Transverse colon (tissue), 4 donors: ENCODE measurements at regions not wholly inside any gene's neighbourhood (a gene's known extent, or its start where the extent isn't known, plus 50 kb on each side); places are given as distances from the start of the nearest gene placed in this dataset.
A peak's percentile ranks its signal among the peaks of the same experiment; 100 is the strongest.
"Not testable (repeated sequence)": the region's sequence is repeated elsewhere in the genome, so short reads cannot be mapped to it uniquely, and the experiment has no call there.

Experiments
- DNase-seq: peaks from one replicate; pipeline ENCODE4 v3.0.0-alpha.2; 2019
- H3K27ac ChIP-seq, 4 donors: fragments of 200-600 bp; sonication (generic); 2 replicates each; pipeline ENCODE4 v1.5.1; 2016 to 2018; ENCODE audit warnings: inconsistent platforms in 4 of 4
- H3K27me3 ChIP-seq: fragments of 200-600 bp; sonication (generic); 2 replicates; pipeline ENCODE4 v1.5.1; 2017; ENCODE audit warnings: inconsistent platforms
- H3K36me3 ChIP-seq, 4 donors: fragments of 200-600 bp; sonication (generic); 2 replicates each; pipeline ENCODE4 v1.5.1; 2017 to 2019; ENCODE audit warnings: inconsistent platforms in 4 of 4
- H3K4me1 ChIP-seq, 4 donors: fragments of 200-600 bp; sonication (generic); 2 replicates each; pipeline ENCODE4 v1.5.1; 2017 to 2020; ENCODE audit warnings: inconsistent platforms in 4 of 4
- H3K4me3 ChIP-seq, 4 donors: fragments of 200-600 bp; sonication (generic); 1 replicate in 1 of 4; 2 replicates in 3 of 4; pipeline versions ENCODE4 v1.5.1 to v1.6.1; 2017 to 2019; ENCODE audit warnings: inconsistent platforms in 4 of 4
- H3K9me3 ChIP-seq, 2 donors: fragments of 200-600 bp; sonication (generic); 2 replicates each; pipeline ENCODE4 v1.5.1; 2017 to 2019; ENCODE audit warnings: inconsistent platforms in 2 of 2
- CTCF ChIP-seq, 5 experiments: fragments of 200-600 bp in 3 of 5; fragments of 450-650 bp in 2 of 5; sonication (generic) in 3 of 5; IDR thresholded peaks; 1 replicate in 2 of 5; 2 replicates in 3 of 5; pipeline ENCODE4 v1.5.1; 2016 to 2017; ENCODE audit warnings: antibody characterized with exemption in 5 of 5, inconsistent platforms in 3 of 5, mild to moderate bottlenecking in 2 of 5, moderate library complexity in 1 of 5
- EP300 ChIP-seq: sonication (generic); formaldehyde crosslinking; IDR thresholded peaks from one replicate; pipeline ENCODE4 v1.6.1; 2017; ENCODE audit warnings: antibody characterized with exemption, low read depth
- POLR2A ChIP-seq: fragments of 450-650 bp; IDR thresholded peaks from one replicate; pipeline ENCODE4 v1.6.1; 2016; ENCODE audit warnings: antibody characterized with exemption, mild to moderate bottlenecking, moderate library complexity
- POLR2AphosphoS5 ChIP-seq, 3 donors: sonication (generic); formaldehyde crosslinking; IDR thresholded peaks; one replicate each; pipeline ENCODE4 v1.6.1; 2016; ENCODE audit warnings: antibody characterized with exemption in 3 of 3
- WGBS, 2 donors: methylation state at CpG; one replicate each; pipeline ENCODE4 v1.1.5; 2018; ENCODE audit warnings: low coverage in 1 of 2; 5-methylcytosine and 5-hydroxymethylcytosine counted together
- in situ Hi-C, 4 donors: fragments of 200-750 bp; cut with MboI; loops; one replicate each; pipeline versions ENCODE4 v1.15.0 to v1.15.1; 2017; ENCODE audit warnings: low sequenced_read_pairs in 3 of 4, low pct_ligation_motif_present in 1 of 4, low pct_unique_long_range_greater_than_20kb in 1 of 4
- intact Hi-C: fragments of 100-400 bp; cut with DNase I; formaldehyde crosslinking; loops from one replicate; pipeline ENCODE4 v1.15.1; 2023; ENCODE audit warnings: low total_unique reads

DNA sequence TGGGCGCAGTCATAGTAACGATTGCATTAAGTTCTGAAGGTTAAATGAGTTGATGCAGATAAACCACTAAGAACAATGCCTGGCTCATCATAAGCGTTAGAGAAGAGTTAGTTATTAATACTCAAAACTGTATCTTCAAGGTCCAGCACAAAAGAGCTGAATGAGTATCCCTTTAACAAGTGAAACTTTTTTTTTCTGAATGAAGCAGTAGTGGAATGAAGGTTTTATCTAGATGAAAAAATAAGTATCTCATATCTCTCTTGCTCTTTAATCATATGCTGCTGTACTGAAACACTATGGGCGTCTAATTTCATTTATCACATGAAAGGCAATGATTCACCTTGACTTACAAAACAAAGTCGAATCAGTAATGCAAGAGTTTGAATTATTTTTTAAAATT lies 207.4 kb downstream of the BCAS1 start:
- DNase-seq, H3K9me3 ChIP-seq, H3K27me3 ChIP-seq, H3K27ac ChIP-seq, in situ Hi-C loops, intact Hi-C loops, H3K4me3 ChIP-seq, H3K36me3 ChIP-seq: not testable (repeated sequence)
- WGBS, 2 donors, result 55 to 59% methylated on average over 5 of the region's 5 CpGs
- peaks cover 16 to 68% (median 41%) of the 10 kb centered on the region in 4 donors for H3K4me1 ChIP-seq

- H3K27me3 ChIP-seq, H3K4me3 ChIP-seq, H3K36me3 ChIP-seq, H3K9me3 ChIP-seq, H3K27ac ChIP-seq, DNase-seq, in situ Hi-C loops, intact Hi-C loops: not testable (repeated sequence)
- 98 to 100% methylated on average over 1 to 4 of the region's 4 CpGs for WGBS, 2 donors
- peaks cover 17 to 68% (median 41%) of the 10 kb centered on the region in 4 donors for H3K4me1 ChIP-seq
Observed at GRCh38 chr20:53862490-53862889, 207.9 kb downstream of the BCAS1 start.

DNA sequence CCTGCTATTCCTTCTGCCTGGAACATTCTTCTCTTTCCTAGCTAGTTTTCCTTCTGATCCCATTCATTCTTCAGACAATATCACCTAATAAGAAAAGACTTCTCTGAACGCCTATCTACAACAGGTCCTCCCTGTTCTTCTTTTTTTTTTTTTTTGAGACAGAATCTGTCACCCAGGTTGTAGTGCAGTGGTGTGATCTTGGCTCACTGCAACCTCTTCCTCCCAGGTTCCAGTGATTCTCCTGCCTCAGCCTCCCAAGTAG lies 208.3 kb downstream of the BCAS1 start:
- DNase-seq, in situ Hi-C loops, H3K27me3 ChIP-seq, H3K36me3 ChIP-seq, H3K4me3 ChIP-seq, intact Hi-C loops, H3K27ac ChIP-seq, H3K9me3 ChIP-seq: not testable (repeated sequence)
- 80 to 82% methylated on average over 1 of the region's 1 CpG for WGBS, 2 donors
- peaks cover 18 to 68% (median 42%) of the 10 kb centered on the region in 4 donors for H3K4me1 ChIP-seq

DNA sequence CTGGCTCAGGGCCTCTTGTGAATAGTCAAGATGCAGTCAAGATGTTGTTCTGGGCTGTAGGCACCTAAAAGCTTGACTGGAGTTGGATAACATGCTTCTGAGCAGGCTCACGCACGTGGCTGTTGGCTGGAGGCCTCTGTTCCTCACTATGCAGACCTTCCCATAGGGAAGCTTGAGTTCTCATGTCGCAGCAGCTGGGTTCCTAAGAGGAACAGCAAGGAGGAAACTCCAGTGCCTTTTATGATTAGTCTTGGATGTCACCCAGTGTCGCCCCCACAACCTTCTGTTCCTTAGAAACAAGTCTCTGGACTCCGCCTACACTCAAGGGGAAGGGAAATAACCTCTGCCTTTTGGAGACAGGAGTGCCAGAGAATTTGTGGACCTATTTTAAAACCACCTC lies 210.7 kb downstream of the BCAS1 start:
- no peaks in the 10 kb centered on the region for H3K27me3 ChIP-seq
- H3K9me3 ChIP-seq, result no peaks in the 10 kb centered on the region
- H3K4me1 ChIP-seq, result peaks cover 2 to 59% (median 21%) of the 10 kb centered on the region in 4 donors
- TF ChIP-seq EP300 (no peak), POLR2AphosphoS5 (IDR thresholded peaks at IDR 0.05) (no peak), CTCF (IDR thresholded peaks at IDR 0.05) (no peak), POLR2A (no peak)
- in situ Hi-C loops, result no loop called here
- DNase-seq, result peak; percentile 35
- intact Hi-C loops, result no loop called here
- H3K36me3 ChIP-seq, result no peaks in the 10 kb centered on the region
- no peak overlapping the region for H3K4me3 ChIP-seq
- WGBS, 2 donors, result 64 to 80% methylated on average over 1 to 5 of the region's 5 CpGs
- H3K27ac ChIP-seq, result peak overlapping the region; percentile 7 to 53 (median 48)

DNA sequence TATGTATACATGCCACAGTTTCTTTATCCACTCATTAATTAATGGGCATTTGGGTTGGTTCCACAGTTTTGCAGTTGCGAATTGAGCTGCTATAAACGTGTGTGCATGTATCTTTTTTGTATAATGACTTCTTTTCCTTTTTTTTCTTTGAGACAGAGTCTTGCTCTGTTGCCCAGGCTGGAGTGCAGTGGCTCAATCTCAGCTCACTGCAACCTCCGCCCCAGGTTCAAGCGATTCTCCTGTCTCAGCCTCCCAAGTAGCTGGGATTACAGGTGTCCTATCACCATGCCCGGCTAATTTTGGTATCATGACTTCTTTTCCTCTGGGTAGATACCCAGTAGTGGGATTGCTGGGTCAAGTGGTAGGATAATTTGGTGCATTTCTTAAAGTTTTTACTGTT lies 211.4 kb downstream of the BCAS1 start:
- H3K36me3 ChIP-seq, H3K9me3 ChIP-seq, DNase-seq, H3K27me3 ChIP-seq, intact Hi-C loops, H3K4me3 ChIP-seq, in situ Hi-C loops: not testable (repeated sequence)
- WGBS, 2 donors, result 90 to 94% methylated on average over 3 to 5 of the region's 5 CpGs
- peak overlapping the region in 3 of 4 donors; percentile 48 to 77 (median 67) for H3K27ac ChIP-seq
- H3K4me1 ChIP-seq, result peaks cover 2 to 53% (median 16%) of the 10 kb centered on the region in 4 donors

DNA sequence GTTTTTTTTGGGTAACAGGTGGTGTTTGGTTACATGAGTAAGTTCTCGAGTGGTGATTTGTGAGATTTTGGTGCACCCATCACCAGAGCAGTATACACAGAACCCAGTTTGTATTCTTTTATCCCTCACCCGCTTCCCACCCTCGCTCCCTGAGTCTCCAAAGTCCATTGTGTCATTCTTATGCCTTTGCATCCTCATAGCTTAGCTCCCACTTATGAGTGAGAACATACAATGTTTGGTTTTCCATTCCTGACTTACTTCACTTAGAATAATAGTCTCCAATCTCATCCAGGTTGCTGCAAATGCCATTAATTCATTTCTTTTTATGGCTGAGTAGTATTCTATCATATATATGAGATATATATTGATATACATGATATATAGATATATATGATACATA lies 211.9 kb downstream of the BCAS1 start:
- H3K4me3 ChIP-seq, H3K27me3 ChIP-seq, H3K9me3 ChIP-seq, H3K36me3 ChIP-seq, intact Hi-C loops, DNase-seq, in situ Hi-C loops: not testable (repeated sequence)
- peak overlapping the region; percentile 67 to 77 (median 70) for H3K27ac ChIP-seq
- peaks cover 2 to 48% (median 14%) of the 10 kb centered on the region in 4 donors for H3K4me1 ChIP-seq
- whole genome bisulfite sequencing, 2 donors, result 79 to 86% methylated on average over 3 of the region's 3 CpGs

GRCh38 chr20:53857723-53858236 lies 212.6 kb downstream of the BCAS1 start:
- H3K36me3 ChIP-seq, result no peaks in the 10 kb centered on the region
- in situ Hi-C loops, result no loop called here

More at GRCh38 chr20:53857723-53858236, 212.6 kb downstream of the BCAS1 start:
- intact Hi-C loops, result no loop called here
- peak overlapping the region; percentile 67 to 77 (median 70) for H3K27ac ChIP-seq
- H3K4me3 ChIP-seq, result no peak overlapping the region
- WGBS, 2 donors, result 35% methylated on average over 7 of the region's 7 CpGs; no CpG with 5 or more reads in 1 of the 2 donors
- TF ChIP-seq EP300 (no peak), POLR2AphosphoS5 (IDR thresholded peaks at IDR 0.05) (peak in 1 of 3 donors; percentile 39)
- H3K4me1 ChIP-seq, result peaks cover 2 to 47% (median 14%) of the 10 kb centered on the region in 4 donors
- no peaks in the 10 kb centered on the region for H3K27me3 ChIP-seq
- H3K9me3 ChIP-seq, result no peaks in the 10 kb centered on the region
- DNase-seq, result peak; percentile 76
